ENCODE measurements at regions not wholly inside any gene's neighbourhood (a gene's known extent, or its start where the extent isn't known, plus 50 kb on each side); places are given as distances from the start of the nearest gene placed in this dataset.
A peak's percentile ranks its signal among the peaks of the same experiment; 100 is the strongest.

DNA sequence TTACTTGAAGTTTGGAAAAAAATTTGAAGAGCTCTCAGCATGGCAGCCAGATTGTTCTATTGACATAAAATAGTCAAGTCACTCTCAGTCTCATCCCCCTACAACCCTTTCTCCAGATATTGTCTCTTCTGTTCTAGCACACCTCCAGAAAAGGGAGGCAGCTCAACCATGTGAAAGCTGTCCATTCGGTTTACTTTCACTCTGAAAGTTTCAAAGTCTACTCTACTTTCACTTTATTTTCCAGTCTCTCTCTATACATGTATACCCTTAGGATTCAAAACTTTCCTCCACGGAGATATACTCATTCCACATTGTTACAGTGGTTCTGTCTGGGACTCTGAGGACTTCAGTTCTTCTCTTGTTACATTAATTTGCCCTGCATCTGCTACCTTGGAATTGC is 111.0 kb upstream of the STAC start:
- Histone ChIP-seq H3K27ac (ENCODE audit: low read depth, low read length) (no peak overlapping the region), H3K27me3 (ENCODE audit: control insufficient read depth, insufficient read depth, low read length, poor library complexity, severe bottlenecking) (no peaks in the 10 kb centered on the region), H3K9me3 (ENCODE audit: control insufficient read depth, low read length) (no peaks in the 10 kb centered on the region), H3K36me3 (ENCODE audit: control insufficient read depth, insufficient read depth, low read length) (no peaks in the 10 kb centered on the region), H3K4me1 (ENCODE audit: control insufficient read depth, insufficient read depth, low read length) (no peaks in the 10 kb centered on the region), H3K9ac (ENCODE audit: extremely low read depth, low read length, poor library complexity, severe bottlenecking) (no peak overlapping the region), H3K4me3 (ENCODE audit: low read length) (no peak overlapping the region)
- TF ChIP-seq CTCF (conservative IDR thresholded peaks at IDR 0.05): no peak
- H3K27ac Mint-ChIP-seq: no peak overlapping the region
- H3K27me3 Mint-ChIP-seq (ENCODE audit: insufficient read depth): no peaks in the 10 kb centered on the region
- peaks cover 3% of the 10 kb centered on the region for H3K4me1 Mint-ChIP-seq
- 91 to 93% methylated on average over 2 of the region's 2 CpGs for WGBS, 2 experiments (ENCODE audit: insufficient coverage in 1 of 2, insufficient read length in 1 of 2)
- no peak overlapping the region for H3K4me3 Mint-ChIP-seq
- H3K9me3 Mint-ChIP-seq: no peaks in the 10 kb centered on the region
- no peaks in the 10 kb centered on the region for H3K36me3 Mint-ChIP-seq (ENCODE audit: low read depth)
- DNase-seq: no peak

GRCh38 chr3:36282766-36283165 is 97.5 kb upstream of the STAC start:
- Mint-ChIP-seq H3K4me1 (no peaks in the 10 kb centered on the region), H3K4me3 (no peak overlapping the region), H3K27ac (no peak overlapping the region), H3K27me3 (ENCODE audit: insufficient read depth) (no peaks in the 10 kb centered on the region), H3K36me3 (ENCODE audit: low read depth) (no peaks in the 10 kb centered on the region), H3K9me3 (peaks cover 4% of the 10 kb centered on the region)
- Histone ChIP-seq H3K4me3 (ENCODE audit: low read length) (no peak overlapping the region), H3K9me3 (ENCODE audit: control insufficient read depth, low read length) (no peaks in the 10 kb centered on the region), H3K27me3 (ENCODE audit: control insufficient read depth, insufficient read depth, low read length, poor library complexity, severe bottlenecking) (no peaks in the 10 kb centered on the region), H3K36me3 (ENCODE audit: control insufficient read depth, insufficient read depth, low read length) (no peaks in the 10 kb centered on the region), H3K9ac (ENCODE audit: extremely low read depth, low read length, poor library complexity, severe bottlenecking) (no peak overlapping the region), H3K4me1 (ENCODE audit: control insufficient read depth, insufficient read depth, low read length) (no peaks in the 10 kb centered on the region), H3K27ac (ENCODE audit: low read depth, low read length) (peak overlapping the region; percentile 4)
- DNase-seq: no peak
- WGBS, 2 experiments (ENCODE audit: insufficient coverage in 1 of 2, insufficient read length in 1 of 2): 82 to 100% methylated on average over 1 to 3 of the region's 3 CpGs
- no peak for TF ChIP-seq CTCF (conservative IDR thresholded peaks at IDR 0.05)

DNA sequence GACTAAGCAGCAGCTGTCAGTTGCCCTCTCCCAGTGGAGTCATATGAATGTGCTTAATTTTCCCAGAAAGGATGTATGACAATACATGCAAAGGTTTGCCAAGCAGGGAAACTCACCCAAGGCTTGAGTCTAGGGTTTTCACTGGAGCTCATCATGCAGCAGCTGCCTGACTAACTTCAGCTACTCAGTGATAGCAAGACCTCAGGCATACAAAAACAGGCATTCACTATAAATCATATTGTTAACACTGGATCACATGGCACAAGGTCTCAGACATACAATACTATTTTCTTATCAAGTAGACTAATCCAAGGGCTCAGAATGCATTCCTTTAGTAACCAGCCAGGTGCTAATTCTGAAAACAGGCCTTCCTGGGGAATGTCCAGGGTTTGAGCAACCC is 85.0 kb upstream of the STAC start:
- Mint-ChIP-seq H3K9me3 (no peaks in the 10 kb centered on the region), H3K27ac (no peak overlapping the region), H3K27me3 (ENCODE audit: insufficient read depth) (no peaks in the 10 kb centered on the region), H3K36me3 (ENCODE audit: low read depth) (no peaks in the 10 kb centered on the region), H3K4me3 (no peak overlapping the region), H3K4me1 (no peaks in the 10 kb centered on the region)
- no peak overlapping the region for H3K27ac ChIP-seq (ENCODE audit: low read depth, low read length)
- DNase-seq: no peak
- no peaks in the 10 kb centered on the region for H3K9me3 ChIP-seq (ENCODE audit: control insufficient read depth, low read length)
- no peak overlapping the region for H3K4me3 ChIP-seq (ENCODE audit: low read length)
- H3K27me3 ChIP-seq (ENCODE audit: control insufficient read depth, insufficient read depth, low read length, poor library complexity, severe bottlenecking): no peaks in the 10 kb centered on the region
- H3K36me3 ChIP-seq (ENCODE audit: control insufficient read depth, insufficient read depth, low read length): no peaks in the 10 kb centered on the region
- TF ChIP-seq CTCF (conservative IDR thresholded peaks at IDR 0.05): no peak
- H3K4me1 ChIP-seq (ENCODE audit: control insufficient read depth, insufficient read depth, low read length): no peaks in the 10 kb centered on the region
- no peak overlapping the region for H3K9ac ChIP-seq (ENCODE audit: extremely low read depth, low read length, poor library complexity, severe bottlenecking)
